A549 (cell line): ENCODE measurements at regions not wholly inside any gene's neighbourhood (a gene's known extent, or its start where the extent isn't known, plus 50 kb on each side); places are given as distances from the start of the nearest gene placed in this dataset.
A peak's percentile ranks its signal among the peaks of the same experiment; 100 is the strongest.

Experiments
- ATAC-seq, 2 experiments: fragments of 200-7000 bp in 1 of 2; fragments of >200 bp in 1 of 2; cut with Nextera tagmentation in 1 of 2; cut with Tn5 transposase in 1 of 2; 3 replicates each; pipeline versions ENCODE4 v1.8.0 to v1.9.1; 2018 to 2020; ENCODE audit warnings: mild to moderate bottlenecking in 1 of 2, moderate library complexity in 1 of 2
- CTCF ChIA-PET: fragments of 300-600 bp; sonication (Branson Sonifier 250); formaldehyde crosslinking; extraction: SDS; loops from one replicate; lab custom pipeline; 2021; ENCODE audit warnings: antibody characterized with exemption, inconsistent platforms; lab: Yijun Ruan, JAX
- POLR2A ChIA-PET: fragments of 350-600 bp; formaldehyde crosslinking; extraction: SDS; loops from one replicate; lab custom pipeline; 2021; ENCODE audit warnings: antibody characterized with exemption, inconsistent platforms; lab: Yijun Ruan, JAX
- DNase-seq, 2 experiments: peaks; one replicate each; pipeline versions ENCODE4 v3.0.0 to v3.0.0-alpha.2; 2011 to 2016; ENCODE audit warnings: low read depth in 1 of 2, low spot score in 1 of 2
- FAIRE-seq: peaks from 2 replicates; lab custom pipeline; 2011; peaks lifted over from hg19 to GRCh38; lab: Jason Lieb, UNC
- H3K27ac ChIP-seq, 2 experiments: fragments of >200 bp; sonication (Bioruptor Twin); formaldehyde crosslinking; 3 replicates each; pipeline ENCODE4 v1.5.1; 2016 to 2017
- H3K4me1 ChIP-seq: fragments of >200 bp; sonication (Bioruptor Twin); formaldehyde crosslinking; 3 replicates; pipeline ENCODE4 v1.6.1; 2016
- H3K4me2 ChIP-seq: fragments of >200 bp; sonication (Bioruptor Twin); formaldehyde crosslinking; 3 replicates; pipeline ENCODE4 v1.6.1; 2016
- H3K4me3 ChIP-seq: fragments of >200 bp; sonication (Bioruptor Twin); formaldehyde crosslinking; 3 replicates; pipeline ENCODE4 v1.5.1; 2016
- H3K9me3 ChIP-seq: fragments of >200 bp; sonication (Bioruptor Twin); formaldehyde crosslinking; 3 replicates; pipeline ENCODE4 v1.6.1; 2016
- BHLHE40 ChIP-seq: IDR thresholded peaks from 2 replicates; pipeline ENCODE4 v1.6.1; 2012; ENCODE audit warnings: low read depth, low read length, inconsistent platforms
- CBX2 ChIP-seq: fragments of 200-600 bp; sonication (generic); IDR thresholded peaks from 2 replicates; pipeline ENCODE4 v1.6.1; 2016; ENCODE audit warnings: low read depth, mild to moderate bottlenecking, borderline replicate concordance
- EHMT2 ChIP-seq: fragments of 200-600 bp; sonication (generic); IDR thresholded peaks from 2 replicates; pipeline ENCODE4 v1.6.1; 2016; ENCODE audit warnings: antibody characterized with exemption, low read depth, mild to moderate bottlenecking, moderate library complexity
- EP300 ChIP-seq, 2 experiments: fragments of >200 bp; sonication (Bioruptor Twin); formaldehyde crosslinking; IDR thresholded peaks; 2 replicates in 1 of 2; 3 replicates in 1 of 2; pipeline ENCODE4 v1.6.1; 2016 to 2017
- GATA3 ChIP-seq: IDR thresholded peaks from 2 replicates; pipeline ENCODE4 v1.6.1; 2012; ENCODE audit warnings: borderline replicate concordance
- HOXB13 ChIP-seq: fragments of 250-450 bp; sonication (Bioruptor Pico); IDR thresholded peaks from 2 replicates; pipeline ENCODE4 v1.5.0; 2020; ENCODE audit warnings: low read depth, mild to moderate bottlenecking, moderate library complexity
- JUN ChIP-seq, 2 experiments: fragments of >200 bp; sonication (Bioruptor Twin); formaldehyde crosslinking; IDR thresholded peaks; 2 replicates in 1 of 2; 3 replicates in 1 of 2; pipeline ENCODE4 v1.6.1; 2016 to 2017
- MAZ ChIP-seq: fragments of 150-350 bp; IDR thresholded peaks from 2 replicates; pipeline ENCODE4 v1.6.1; 2014; ENCODE audit warnings: antibody characterized with exemption, low read depth, low read length, borderline replicate concordance
- MYC ChIP-seq: IDR thresholded peaks from 2 replicates; pipeline ENCODE4 v1.6.1; 2012; ENCODE audit warnings: mild to moderate bottlenecking, inconsistent platforms, low read length, improper control_type of control experiment, borderline replicate concordance
- RARB ChIP-seq: fragments of 250-450 bp; sonication (Bioruptor Pico); IDR thresholded peaks from 2 replicates; pipeline ENCODE4 v1.8.0; 2021; ENCODE audit warnings: mild to moderate bottlenecking, moderate library complexity
- RCOR1 ChIP-seq: fragments of 150-350 bp; IDR thresholded peaks from 2 replicates; pipeline ENCODE4 v1.6.1; 2014; ENCODE audit warnings: antibody characterized with exemption, low read length, low read depth
- RFX5 ChIP-seq: fragments of 450-650 bp; IDR thresholded peaks from 2 replicates; pipeline ENCODE4 v1.7.1; 2014; ENCODE audit warnings: antibody characterized with exemption, mild to moderate bottlenecking, moderate library complexity
- SMC3 ChIP-seq: fragments of >200 bp; sonication (Bioruptor Twin); formaldehyde crosslinking; IDR thresholded peaks from 3 replicates; pipeline ENCODE4 v1.6.1; 2018; ENCODE audit warnings: inconsistent platforms
- SREBF2 ChIP-seq: fragments of 450-650 bp; IDR thresholded peaks from 2 replicates; pipeline ENCODE4 v1.6.1; 2014; ENCODE audit warnings: mild to moderate bottlenecking, moderate library complexity
- TFCP2L1 ChIP-seq: fragments of 250-450 bp; sonication (Bioruptor Pico); IDR thresholded peaks from 2 replicates; pipeline ENCODE4 v1.5.0; 2021; ENCODE audit warnings: mild to moderate bottlenecking
- TP53 ChIP-seq: fragments of 250-450 bp; sonication (Bioruptor Pico); IDR thresholded peaks from 2 replicates; pipeline ENCODE4 v1.5.0; 2021; ENCODE audit warnings: mild to moderate bottlenecking, moderate library complexity
- ZFP36 ChIP-seq: fragments of 450-650 bp; IDR thresholded peaks from 2 replicates; pipeline ENCODE4 v1.6.1; 2014; ENCODE audit warnings: borderline replicate concordance; ENCODE audit not compliant: partially characterized antibody
- WGBS: methylation state at CpG from one replicate; pipeline ENCODE4 v1.1.6; 2017; ENCODE audit errors: missing lambda C conversion rate; 5-methylcytosine and 5-hydroxymethylcytosine counted together
- TF ChIP-seq, protein P1 (sequence below): fragments of 250-450 bp; sonication (Bioruptor Pico); IDR thresholded peaks from 2 replicates; pipeline ENCODE4 v1.5.0; 2021; ENCODE audit warnings: mild to moderate bottlenecking, moderate library complexity, borderline replicate concordance
- TF ChIP-seq, protein P2 (sequence below): IDR thresholded peaks from 2 replicates; pipeline ENCODE4 v1.6.1; 2012; ENCODE audit warnings: low read depth, borderline replicate concordance
- TF ChIP-seq, protein P3 (sequence below): IDR thresholded peaks from 2 replicates; pipeline ENCODE4 v1.6.1; 2012

DNA sequence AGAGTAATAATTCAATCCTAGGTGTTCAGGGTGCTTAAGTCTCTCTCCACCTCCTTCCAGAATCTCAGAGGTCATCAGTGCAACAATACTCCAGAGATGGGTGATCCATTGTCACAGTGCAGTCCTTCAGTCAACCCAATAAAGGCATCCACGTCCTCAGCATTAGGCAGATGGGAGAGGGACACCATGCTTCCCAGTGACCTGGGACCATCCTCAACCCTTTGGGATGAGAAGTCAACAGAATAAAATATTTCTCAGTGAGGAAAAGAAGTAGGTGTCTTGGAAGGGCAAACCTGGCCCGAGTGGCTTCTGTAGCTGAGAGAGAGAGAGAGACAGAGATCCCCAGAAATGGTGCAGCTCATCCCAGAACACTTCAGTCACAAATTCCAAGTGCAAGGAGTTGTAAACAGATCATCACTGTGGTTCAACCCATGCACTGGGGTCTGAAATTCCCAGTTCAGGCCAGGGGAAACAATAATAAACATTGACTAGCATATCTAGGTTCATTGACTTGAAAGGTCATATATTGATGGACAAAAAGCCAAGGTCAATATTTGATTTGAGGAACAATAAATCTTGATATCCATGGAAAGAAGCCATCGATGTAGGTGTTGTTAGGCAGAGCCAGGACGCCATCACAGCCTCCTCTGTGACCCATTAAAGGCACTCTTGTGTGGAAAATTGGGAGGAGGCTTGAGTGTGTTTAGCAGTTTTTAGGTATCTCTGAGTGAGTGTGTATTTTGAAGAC lies 256.0 kb upstream of the ZMIZ1 start:
- POLR2A ChIA-PET = no interaction called here
- Histone ChIP-seq H3K4me1 (peaks cover 30% of the 10 kb centered on the region), H3K9me3 (peaks cover 5% of the 10 kb centered on the region; the same call in 1 of the 3 replicates), H3K27ac (no peak overlapping the region), H3K4me2 (no peak overlapping the region), H3K4me3 (no peak overlapping the region)
- WGBS = 38% methylated on average over 4 of the region's 4 CpGs
- CTCF ChIA-PET = interaction anchor here (0.8 kb wide), 1 partner anchor 56 kb away, joined by 3 read pairs; no protein-coding TSS in a partner anchor
- TF ChIP-seq SMC3 (no peak), EHMT2 (no peak)
- FAIRE-seq (no peak), DNase-seq (no peak), ATAC-seq (no peak)

DNA sequence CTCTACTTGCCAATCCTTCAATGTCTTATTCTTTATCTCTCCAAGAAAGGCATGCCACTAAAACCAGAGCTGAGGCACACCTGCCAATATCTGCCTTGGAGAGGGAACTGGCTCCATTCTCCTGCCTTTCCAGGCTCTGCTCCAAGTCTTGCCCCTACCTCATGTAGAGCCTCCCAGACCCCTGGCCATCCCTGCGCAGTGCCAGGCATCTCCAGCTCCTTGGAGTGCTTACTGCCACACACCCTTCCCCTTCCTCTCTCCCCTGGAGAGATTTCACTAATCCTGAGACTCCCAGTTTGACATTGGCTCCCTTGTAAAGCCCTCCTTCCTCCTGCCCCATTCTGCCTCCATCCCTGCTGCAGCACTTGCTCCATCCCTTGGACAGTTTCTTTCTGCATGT lies 255.2 kb upstream of the ZMIZ1 start:
- POLR2A ChIA-PET = no interaction called here
- H3K27ac ChIP-seq = 0 out of 6 replicates have a peak overlapping the region, but pooled peaks of 1 of the 2 experiments have one; percentile 10
- no peak for FAIRE-seq

DNA sequence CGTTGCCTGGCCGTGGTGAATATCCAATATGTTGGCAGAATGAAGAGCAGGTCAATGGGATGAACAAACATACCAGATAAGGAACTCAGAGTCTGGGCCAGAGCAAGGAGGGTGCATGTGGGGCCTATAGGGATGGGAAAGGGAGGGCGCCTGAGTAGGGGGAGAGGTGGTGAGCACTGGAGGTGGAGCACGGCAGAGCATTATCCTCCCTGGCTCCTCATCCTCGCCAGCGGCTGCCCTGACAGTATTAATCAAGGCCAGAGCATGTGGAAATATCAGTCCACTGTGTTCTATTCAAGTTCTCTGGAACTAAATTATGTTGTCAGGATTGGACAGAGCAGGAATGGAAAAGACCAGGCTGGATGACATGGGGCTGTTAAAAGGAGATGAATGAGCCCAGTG lies 254.8 kb upstream of the ZMIZ1 start:
- DNase-seq (no peak), FAIRE-seq (no peak), ATAC-seq (no peak)
- peaks cover 5% of the 10 kb centered on the region; the same call in 1 of the 3 replicates for H3K9me3 ChIP-seq
- H3K4me3 ChIP-seq = no peak overlapping the region
- H3K27ac ChIP-seq = 0 out of 6 replicates have a peak overlapping the region, but pooled peaks of 1 of the 2 experiments have one; percentile 76
- H3K4me1 ChIP-seq = peaks cover 30% of the 10 kb centered on the region
- CTCF ChIA-PET = interaction anchor here (0.9 kb wide), 1 partner anchor 15 kb away, joined by 4 read pairs; no protein-coding TSS in a partner anchor
- WGBS = 85% methylated on average over 6 of the region's 6 CpGs
- H3K4me2 ChIP-seq = no peak overlapping the region
- TF ChIP-seq RFX5 (no peak), CBX2 (no peak), BHLHE40 (no peak), SMC3 (no peak), GATA3 (no peak), TFCP2L1 (CRISPR knock-in tag) (no peak), TP53 (CRISPR knock-in tag) (no peak), HOXB13 (CRISPR knock-in tag) (no peak), ZFP36 (no peak), RARB (no peak), MAZ (no peak), MYC (no peak), SREBF2 (no peak), JUN (IDR thresholded peaks at IDR 0.05) (no peak), EP300 (IDR thresholded peaks at IDR 0.05) (no peak)
- TF ChIP-seq, protein P1, sequence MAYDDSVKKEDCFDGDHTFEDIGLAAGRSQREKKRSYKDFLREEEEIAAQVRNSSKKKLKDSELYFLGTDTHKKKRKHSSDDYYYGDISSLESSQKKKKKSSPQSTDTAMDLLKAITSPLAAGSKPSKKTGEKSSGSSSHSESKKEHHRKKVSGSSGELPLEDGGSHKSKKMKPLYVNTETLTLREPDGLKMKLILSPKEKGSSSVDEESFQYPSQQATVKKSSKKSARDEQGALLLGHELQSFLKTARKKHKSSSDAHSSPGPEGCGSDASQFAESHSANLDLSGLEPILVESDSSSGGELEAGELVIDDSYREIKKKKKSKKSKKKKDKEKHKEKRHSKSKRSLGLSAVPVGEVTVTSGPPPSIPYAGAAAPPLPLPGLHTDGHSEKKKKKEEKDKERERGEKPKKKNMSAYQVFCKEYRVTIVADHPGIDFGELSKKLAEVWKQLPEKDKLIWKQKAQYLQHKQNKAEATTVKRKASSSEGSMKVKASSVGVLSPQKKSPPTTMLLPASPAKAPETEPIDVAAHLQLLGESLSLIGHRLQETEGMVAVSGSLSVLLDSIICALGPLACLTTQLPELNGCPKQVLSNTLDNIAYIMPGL (CRISPR knock-in tag) = no peak
- TF ChIP-seq, protein P2, sequence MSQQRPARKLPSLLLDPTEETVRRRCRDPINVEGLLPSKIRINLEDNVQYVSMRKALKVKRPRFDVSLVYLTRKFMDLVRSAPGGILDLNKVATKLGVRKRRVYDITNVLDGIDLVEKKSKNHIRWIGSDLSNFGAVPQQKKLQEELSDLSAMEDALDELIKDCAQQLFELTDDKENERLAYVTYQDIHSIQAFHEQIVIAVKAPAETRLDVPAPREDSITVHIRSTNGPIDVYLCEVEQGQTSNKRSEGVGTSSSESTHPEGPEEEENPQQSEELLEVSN = no peak
- TF ChIP-seq, protein P3, sequence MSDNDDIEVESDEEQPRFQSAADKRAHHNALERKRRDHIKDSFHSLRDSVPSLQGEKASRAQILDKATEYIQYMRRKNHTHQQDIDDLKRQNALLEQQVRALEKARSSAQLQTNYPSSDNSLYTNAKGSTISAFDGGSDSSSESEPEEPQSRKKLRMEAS = no peak
- POLR2A ChIA-PET = no interaction called here

More for the DNA sequence above, 255.2 kb upstream of the ZMIZ1 start:
- Histone ChIP-seq H3K4me1 (peaks cover 30% of the 10 kb centered on the region), H3K4me2 (no peak overlapping the region), H3K4me3 (no peak overlapping the region), H3K9me3 (peaks cover 5% of the 10 kb centered on the region; the same call in 1 of the 3 replicates)
- CTCF ChIA-PET = interaction anchor here (0.8 kb wide), 1 partner anchor 57 kb away, joined by 3 read pairs; no protein-coding TSS in a partner anchor
- DNase-seq (no peak), ATAC-seq (no peak)
- 95% methylated on average over 1 of the region's 1 CpG for WGBS
- TF ChIP-seq RCOR1 = no peak
- TF ChIP-seq, all 56 proteins: peak for 0
